ENCODE measurements at regions not wholly inside any gene's neighbourhood (a gene's known extent, or its start where the extent isn't known, plus 50 kb on each side); places are given as distances from the start of the nearest gene placed in this dataset.
A peak's percentile ranks its signal among the peaks of the same experiment; 100 is the strongest.
"Not testable (repeated sequence)": the region's sequence is repeated elsewhere in the genome, so short reads cannot be mapped to it uniquely, and the experiment has no call there.

- peak; percentile 83 for DNase-seq (ENCODE audit: low spot score)
Observed at GRCh38 chr17:30731210-30732132, 93.0 kb downstream of the CRLF3 start.

DNA sequence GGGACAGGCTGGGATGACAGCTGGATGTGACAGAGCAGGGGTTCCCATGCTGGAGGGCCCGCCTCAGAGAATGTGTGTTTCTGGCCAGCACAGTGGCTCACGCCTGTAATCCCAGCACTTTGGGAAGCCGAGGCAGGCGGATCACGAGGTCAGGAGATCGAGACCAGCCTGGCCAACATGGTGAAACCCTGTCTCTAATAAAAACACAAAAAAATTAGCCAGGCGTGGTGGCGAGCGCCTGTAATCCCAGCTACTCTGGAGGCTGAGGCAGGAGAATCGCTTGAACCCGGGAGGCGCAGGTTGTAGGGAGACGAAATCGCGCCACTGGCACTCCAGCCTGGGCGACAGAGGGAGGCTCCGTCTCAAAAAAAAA lies 93.7 kb downstream of the CRLF3 start:
- DNase-seq (ENCODE audit: low spot score), result not testable (repeated sequence)

DNA sequence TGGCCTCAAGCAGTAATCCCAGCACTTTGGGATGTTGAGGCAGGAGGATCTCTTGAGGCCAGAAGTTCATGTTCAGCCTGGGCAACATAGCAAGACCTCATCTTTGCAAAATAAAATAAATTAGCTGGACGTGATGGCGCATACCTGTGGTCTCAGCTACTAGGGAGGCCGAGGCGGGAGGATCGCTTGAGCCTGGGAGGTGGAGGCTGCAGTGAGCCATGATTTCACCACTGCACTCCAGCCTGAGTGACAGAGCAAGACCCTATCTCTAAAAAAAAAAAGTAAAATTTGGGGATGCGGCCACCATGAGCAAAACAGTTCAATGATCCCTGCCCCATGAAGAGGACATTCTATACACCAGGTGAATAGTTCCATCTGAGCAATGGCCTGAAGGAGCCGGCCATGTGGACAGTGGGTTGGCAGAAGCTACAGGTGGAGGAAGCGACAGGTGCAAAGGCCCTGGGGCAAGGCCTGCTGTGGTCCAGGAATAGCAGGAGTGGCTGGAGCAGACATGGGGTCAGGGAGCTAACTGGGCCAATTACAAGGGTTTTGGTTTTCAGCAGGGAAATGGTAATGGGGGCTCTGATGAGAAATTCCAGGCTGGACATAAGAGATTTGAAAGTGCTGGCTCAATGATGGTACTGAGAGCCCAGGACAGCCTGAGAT lies 94.2 kb downstream of the CRLF3 start:
- DNase-seq (ENCODE audit: low spot score), result not testable (repeated sequence)

- DNase-seq (ENCODE audit: low spot score), result not testable (repeated sequence)
Observed at GRCh38 chr17:30729471-30730170, 94.9 kb downstream of the CRLF3 start.

DNA sequence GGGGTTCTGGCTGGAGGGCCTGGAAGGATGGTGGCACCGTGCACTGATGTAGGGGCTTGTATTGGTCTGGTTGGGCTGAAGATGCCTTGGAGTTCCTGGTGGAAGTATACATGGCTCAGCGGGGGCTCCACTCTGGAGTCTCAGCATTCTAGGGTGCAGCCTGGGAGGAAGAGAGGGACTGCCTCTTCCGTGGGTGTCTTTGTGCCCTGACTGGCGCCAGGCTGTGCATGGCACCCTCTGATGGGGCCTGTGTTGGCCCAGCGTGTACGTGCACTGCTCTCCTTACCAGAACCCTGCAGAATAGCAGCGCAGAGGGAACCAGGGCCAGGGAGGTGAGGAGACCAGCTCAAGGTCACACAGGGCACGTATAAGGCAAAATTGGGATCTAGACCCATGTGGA lies 97.0 kb downstream of the CRLF3 start:
- not testable (repeated sequence) for DNase-seq (ENCODE audit: low spot score)

DNA sequence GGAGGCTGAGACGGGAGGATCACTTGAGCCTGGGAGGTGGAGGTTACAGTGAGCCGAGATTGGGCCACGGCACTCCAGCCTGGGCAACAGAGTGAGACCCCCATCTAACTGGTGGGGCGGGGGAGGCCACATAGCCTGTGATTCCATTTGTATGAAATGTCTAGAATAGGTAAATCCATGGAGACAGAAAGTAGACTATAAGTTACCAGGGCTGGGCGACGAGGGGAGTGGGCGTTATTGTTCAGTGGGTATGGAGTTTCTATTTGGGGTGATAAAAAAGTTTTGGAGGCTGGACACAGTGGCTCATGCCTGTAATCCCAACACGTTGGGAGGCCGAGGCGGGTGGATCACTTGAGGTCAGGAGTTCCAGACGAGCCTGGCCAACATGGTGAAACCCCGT lies 97.8 kb downstream of the CRLF3 start:
- not testable (repeated sequence) for DNase-seq (ENCODE audit: low spot score)

GRCh38 chr17:30726310-30726709 lies 98.2 kb downstream of the CRLF3 start:
- DNase-seq (ENCODE audit: low spot score), result not testable (repeated sequence)

DNA sequence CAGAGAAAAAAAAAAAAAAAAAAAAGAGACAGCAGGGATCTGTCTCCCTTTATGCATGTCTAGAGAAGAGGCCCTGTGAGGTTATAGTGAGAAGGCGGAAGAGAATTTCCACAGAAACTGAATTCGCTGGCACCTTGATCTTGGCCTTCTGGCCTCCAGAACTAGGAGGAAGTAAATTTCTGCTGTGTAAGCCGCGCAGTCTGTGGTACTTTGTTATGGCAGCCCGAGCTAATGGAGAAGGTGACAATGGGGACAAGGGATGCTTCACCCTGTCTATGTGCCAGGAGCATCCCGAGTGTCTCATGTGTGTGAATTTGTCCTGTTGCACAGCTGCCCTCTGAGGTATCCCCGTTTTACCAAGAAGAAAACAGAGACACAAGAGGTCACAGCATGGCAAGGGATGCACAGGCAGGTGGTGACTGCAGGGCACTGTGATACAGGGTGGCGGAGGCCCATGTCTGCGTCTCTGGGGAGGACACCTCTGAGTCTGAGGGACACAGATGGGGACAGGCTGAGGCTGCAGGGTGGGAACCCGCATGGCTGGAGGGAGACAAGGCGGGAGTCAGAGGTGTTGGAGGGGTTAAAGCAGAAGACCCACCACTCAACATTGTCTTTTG lies 100.3 kb downstream of the CRLF3 start:
- not testable (repeated sequence) for DNase-seq (ENCODE audit: low spot score)

DNA sequence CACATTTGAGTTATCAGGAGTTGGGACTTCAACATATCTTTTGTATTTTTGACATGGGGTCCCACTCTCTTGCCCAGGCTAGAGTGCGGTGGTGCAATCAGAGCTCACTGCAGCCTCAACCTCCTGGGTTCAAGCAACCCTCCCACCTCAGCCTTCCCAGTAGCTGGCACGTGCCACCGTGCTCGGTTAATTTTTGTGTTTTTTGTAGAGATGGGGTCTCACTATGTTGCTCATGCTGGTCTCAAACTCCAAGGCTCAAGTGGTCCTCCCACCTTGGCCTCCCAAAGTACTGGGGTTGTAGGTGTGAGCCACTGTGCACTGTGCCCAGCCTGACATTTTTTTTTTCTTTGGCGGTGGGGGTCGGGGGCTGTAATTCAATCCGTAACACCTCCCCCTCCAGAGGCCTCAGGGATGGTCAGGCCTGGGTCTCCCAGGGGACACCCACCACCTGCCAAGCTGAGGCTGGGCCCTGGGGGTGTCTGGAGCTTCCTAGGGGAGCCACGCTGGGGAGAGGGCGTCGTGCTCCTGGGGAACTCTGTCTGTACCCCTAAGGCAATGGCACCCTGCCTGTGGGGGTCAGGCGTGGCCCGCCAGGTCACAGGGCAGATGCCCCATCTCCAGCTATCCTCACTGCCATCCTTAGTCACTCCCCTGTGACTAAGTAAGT lies 102.2 kb downstream of the CRLF3 start:
- DNase-seq (ENCODE audit: low spot score), result not testable (repeated sequence)

GRCh38 chr17:30720971-30721370 lies 103.5 kb downstream of the CRLF3 start:
- DNase-seq (ENCODE audit: low spot score), result not testable (repeated sequence)

DNA sequence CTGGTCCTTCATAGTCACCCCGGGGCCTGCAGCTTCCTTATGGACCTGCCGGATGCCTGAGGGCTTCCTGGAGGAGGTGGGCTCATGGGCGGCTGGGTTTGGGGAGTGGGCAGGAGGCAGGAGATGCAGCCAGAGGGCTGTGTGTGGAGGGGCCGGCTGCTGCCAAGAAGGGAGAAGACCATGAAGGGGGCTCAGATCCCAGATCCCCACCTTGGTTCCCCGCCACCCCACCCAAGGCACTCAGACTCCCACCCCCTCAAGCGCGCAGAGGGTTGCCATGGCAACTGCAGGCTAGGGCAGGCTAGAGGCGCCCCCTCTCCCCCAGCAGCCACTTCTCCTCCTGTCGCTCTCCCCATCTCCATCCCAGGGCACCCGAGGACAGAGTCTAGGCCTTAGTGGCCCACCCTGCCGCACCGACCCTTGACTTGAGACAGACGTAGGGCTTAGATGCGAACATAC lies 104.5 kb downstream of the CRLF3 start:
- DNase-seq (ENCODE audit: low spot score), result no peak

- peak; percentile 79 for DNase-seq (ENCODE audit: low spot score)
Observed at GRCh38 chr17:30719131-30719973, 105.1 kb downstream of the CRLF3 start.

DNA sequence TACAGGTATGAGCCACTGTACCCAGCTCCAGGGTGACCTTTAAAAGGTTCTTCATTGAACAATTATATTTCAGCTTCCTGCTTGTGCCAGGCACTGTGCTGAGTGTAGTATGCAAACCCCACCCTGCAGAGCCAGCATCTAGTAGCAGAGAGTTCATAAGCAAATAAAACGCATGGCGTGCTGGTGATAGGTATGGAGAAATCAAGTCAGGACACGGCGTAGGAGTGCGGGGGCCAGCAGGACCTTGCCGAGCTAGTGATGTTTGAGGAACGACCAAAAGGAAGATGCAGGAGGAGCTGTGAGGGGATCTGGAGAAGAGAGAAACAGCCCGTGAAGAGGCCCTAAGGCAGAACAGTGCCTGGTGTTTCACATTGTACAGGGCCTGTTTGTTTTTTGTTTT lies 105.8 kb downstream of the CRLF3 start:
- DNase-seq (ENCODE audit: low spot score), result not testable (repeated sequence)

GRCh38 chr17:30718099-30718447 lies 106.4 kb downstream of the CRLF3 start:
- not testable (repeated sequence) for DNase-seq (ENCODE audit: low spot score)

- no peak for DNase-seq (ENCODE audit: low spot score)
Observed at GRCh38 chr17:30717291-30718098, 107.0 kb downstream of the CRLF3 start.

- DNase-seq (ENCODE audit: low spot score), result no peak
Observed at GRCh38 chr17:30716461-30717290, 107.8 kb downstream of the CRLF3 start.

DNA sequence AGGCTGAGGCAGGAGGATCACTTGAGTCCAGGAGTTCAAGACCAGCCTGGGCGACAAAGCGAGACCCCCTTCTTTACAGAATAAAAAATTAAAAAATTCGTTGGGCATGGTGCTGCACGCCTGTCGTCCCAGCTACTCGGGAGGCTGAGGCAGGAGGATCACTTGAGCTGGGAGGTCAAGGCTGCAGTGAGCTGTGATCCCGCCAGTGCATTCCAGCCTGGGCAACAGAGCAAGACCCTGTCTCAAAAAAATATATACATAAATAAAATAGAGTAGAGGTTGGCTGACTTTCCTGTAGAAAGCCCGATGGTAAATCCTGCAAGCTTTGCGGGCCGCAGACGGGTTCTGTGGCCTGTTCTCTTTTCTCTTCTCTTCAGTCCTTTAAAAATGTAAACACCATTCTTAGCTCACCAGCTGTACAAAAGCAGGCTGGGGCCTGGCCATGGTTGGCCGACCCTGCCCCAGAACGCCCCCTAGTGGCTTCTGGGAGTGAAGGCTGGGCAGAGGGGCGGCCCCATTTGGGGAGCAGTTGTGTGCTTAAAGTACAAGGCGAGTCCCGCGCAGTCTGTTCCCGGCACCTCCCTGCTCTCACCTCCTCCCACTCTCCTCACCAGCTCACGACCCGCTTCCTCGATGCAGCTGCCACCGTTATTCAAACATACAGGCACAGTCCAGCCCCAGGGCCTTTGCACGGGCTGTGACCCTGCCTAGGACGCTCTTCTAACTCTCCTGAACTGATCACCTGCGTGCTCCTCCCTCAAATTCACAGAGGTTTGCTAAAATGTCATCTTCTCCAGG lies 109.5 kb downstream of the CRLF3 start:
- peak; percentile 21 for DNase-seq (ENCODE audit: low spot score)

DNA sequence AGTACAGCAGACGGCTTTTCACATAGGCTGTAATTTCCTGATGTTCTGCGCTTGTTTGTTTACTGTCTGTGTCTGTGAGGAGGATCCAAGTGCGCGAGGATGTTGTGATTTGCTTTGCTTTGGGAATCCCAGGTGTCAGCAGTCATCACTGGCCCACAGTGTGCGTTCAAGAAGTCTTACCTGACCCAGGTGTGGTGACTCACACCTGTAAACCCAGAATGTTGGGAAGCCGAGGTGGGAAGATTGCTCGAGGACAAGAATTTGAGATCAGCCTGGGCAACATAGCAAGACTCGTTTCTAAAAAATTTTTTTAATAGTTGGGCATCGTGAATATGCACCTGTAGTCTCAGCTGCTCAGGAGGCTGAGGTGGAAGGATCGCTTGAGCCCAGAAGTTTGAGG lies 110.7 kb downstream of the CRLF3 start:
- DNase-seq (ENCODE audit: low spot score), result not testable (repeated sequence)
